MCF 10A (cell line): ENCODE measurements at regions not wholly inside any gene's neighbourhood (a gene's known extent, or its start where the extent isn't known, plus 50 kb on each side); places are given as distances from the start of the nearest gene placed in this dataset.
A peak's percentile ranks its signal among the peaks of the same experiment; 100 is the strongest.

Experiments
- BruUV-seq: library from RNA; stranded (reverse); fragments of 400-500 nt; replicated peaks from 2 replicates; lab custom pipeline; 2021; lab: Mats Ljungman, UMichigan
- CTCF ChIA-PET: fragments of 300-600 bp; sonication (Branson Sonifier 250); formaldehyde crosslinking; extraction: SDS; loops from one replicate; lab custom pipeline; 2021; ENCODE audit warnings: antibody characterized with exemption, inconsistent platforms; lab: Yijun Ruan, JAX
- POLR2A ChIA-PET: fragments of 300-600, 350-650 bp; sonication (Branson Sonifier 250); formaldehyde crosslinking; extraction: SDS; loops from one replicate; lab custom pipeline; 2020; ENCODE audit warnings: antibody characterized with exemption, inconsistent platforms; lab: Yijun Ruan, JAX
- DNase-seq: peaks from one replicate; pipeline ENCODE4 v3.0.0-alpha.2; 2018; ENCODE audit not compliant: unreplicated experiment
- H3K27ac Mint-ChIP-seq: one replicate; pipeline ENCODE4 v1.8.0; 2022; ENCODE audit warnings: mild to moderate bottlenecking, low read depth, mixed read lengths; ENCODE audit not compliant: unreplicated experiment
- H3K27me3 Mint-ChIP-seq: one replicate; pipeline ENCODE4 v1.8.0; 2022; ENCODE audit warnings: mixed read lengths; ENCODE audit not compliant: insufficient read depth, unreplicated experiment
- H3K36me3 Mint-ChIP-seq: one replicate; pipeline ENCODE4 v1.8.0; 2022; ENCODE audit warnings: mild to moderate bottlenecking, moderate library complexity, mixed read lengths; ENCODE audit not compliant: insufficient read depth, unreplicated experiment
- H3K4me1 Mint-ChIP-seq: one replicate; pipeline ENCODE4 v1.8.0; 2022; ENCODE audit warnings: mixed read lengths; ENCODE audit not compliant: insufficient read depth, unreplicated experiment
- H3K4me3 Mint-ChIP-seq: one replicate; pipeline ENCODE4 v1.8.0; 2022; ENCODE audit warnings: mild to moderate bottlenecking, moderate library complexity, mixed read lengths; ENCODE audit not compliant: unreplicated experiment
- H3K9me3 Mint-ChIP-seq: one replicate; pipeline ENCODE4 v1.8.0; 2022; ENCODE audit warnings: mixed read lengths; ENCODE audit not compliant: unreplicated experiment
- intact Hi-C: fragments of 100-400 bp; cut with micrococcal nuclease; formaldehyde crosslinking; loops from 2 replicates; pipeline ENCODE4 v1.14.1; 2022
- TF ChIP-seq, protein P1 (sequence below): fragments of 200-600 bp; IDR thresholded peaks from one replicate; pipeline ENCODE4 v1.8.0; 2022; ENCODE audit warnings: antibody characterized with exemption, mild to moderate bottlenecking; ENCODE audit not compliant: unreplicated experiment

DNA sequence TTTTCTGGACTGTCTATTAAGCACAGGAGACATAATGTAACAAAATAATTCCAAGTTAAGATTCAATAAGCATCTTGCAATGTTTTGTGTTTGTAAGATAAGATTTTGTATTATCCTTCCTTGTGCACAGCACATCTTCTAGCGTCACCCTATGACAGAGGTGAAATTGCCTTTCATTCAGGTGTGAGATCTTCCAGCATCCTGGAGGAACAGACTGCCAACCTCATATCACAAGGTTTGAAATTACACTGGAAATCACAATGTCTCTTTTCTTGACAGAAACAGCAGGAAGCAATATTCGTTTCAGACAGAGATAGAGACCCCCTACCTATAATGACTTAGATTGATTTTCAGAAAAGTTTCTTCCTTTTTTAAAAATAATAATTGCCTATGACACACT, 668.6 kb downstream of the GABRG1 start:
- H3K9me3 Mint-ChIP-seq: no peaks in the 10 kb centered on the region
- TF ChIP-seq, protein P1, sequence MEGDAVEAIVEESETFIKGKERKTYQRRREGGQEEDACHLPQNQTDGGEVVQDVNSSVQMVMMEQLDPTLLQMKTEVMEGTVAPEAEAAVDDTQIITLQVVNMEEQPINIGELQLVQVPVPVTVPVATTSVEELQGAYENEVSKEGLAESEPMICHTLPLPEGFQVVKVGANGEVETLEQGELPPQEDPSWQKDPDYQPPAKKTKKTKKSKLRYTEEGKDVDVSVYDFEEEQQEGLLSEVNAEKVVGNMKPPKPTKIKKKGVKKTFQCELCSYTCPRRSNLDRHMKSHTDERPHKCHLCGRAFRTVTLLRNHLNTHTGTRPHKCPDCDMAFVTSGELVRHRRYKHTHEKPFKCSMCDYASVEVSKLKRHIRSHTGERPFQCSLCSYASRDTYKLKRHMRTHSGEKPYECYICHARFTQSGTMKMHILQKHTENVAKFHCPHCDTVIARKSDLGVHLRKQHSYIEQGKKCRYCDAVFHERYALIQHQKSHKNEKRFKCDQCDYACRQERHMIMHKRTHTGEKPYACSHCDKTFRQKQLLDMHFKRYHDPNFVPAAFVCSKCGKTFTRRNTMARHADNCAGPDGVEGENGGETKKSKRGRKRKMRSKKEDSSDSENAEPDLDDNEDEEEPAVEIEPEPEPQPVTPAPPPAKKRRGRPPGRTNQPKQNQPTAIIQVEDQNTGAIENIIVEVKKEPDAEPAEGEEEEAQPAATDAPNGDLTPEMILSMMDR: no peak
- BruUV-seq: no TSS peak
- intact Hi-C loops: no loop called here
- no peak overlapping the region for H3K4me3 Mint-ChIP-seq
- no peak overlapping the region for H3K27ac Mint-ChIP-seq
- no peaks in the 10 kb centered on the region for H3K4me1 Mint-ChIP-seq
- ChIA-PET CTCF (no interaction called here), POLR2A (no interaction called here)
- H3K36me3 Mint-ChIP-seq: no peaks in the 10 kb centered on the region
- no peaks in the 10 kb centered on the region for H3K27me3 Mint-ChIP-seq
- no peak for DNase-seq

DNA sequence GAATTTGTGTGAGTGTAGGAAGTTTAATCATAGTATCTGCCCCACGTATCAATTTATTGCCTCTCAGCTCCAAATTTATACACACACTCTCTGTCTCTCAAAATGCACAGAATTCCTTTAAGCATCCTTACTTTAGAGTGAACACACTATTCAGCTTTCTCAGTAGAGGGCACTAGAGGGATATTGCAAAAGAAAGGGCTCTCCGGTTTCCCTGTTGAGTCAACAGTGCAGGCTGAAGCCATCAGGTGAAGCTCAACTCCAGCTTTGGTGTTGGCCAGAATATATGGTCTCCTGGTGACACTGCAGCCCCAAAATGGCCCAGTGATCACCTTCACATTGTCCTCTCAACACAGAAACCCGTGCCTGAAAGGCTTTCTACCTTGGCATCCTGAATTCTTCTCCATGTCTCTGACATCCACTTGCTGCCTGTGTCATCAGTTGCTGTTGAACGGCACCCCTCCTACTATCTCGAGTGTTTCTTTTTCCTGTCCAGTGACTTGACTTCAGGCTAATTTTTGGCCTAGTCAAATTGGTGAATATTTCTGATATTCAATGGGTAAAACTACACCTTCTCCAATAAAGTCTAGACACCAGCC, 670.5 kb downstream of the GABRG1 start:
- ChIA-PET POLR2A (interaction anchor here (0.6 kb wide), 1 partner anchor 856 kb away, joined by 3 read pairs; no protein-coding TSS in a partner anchor), CTCF (interaction anchor here (0.6 to 2.6 kb wide), 48 partner anchors 9 to 1994 kb away, joined by 3 to 18 read pairs (median 4); no protein-coding TSS in a partner anchor)

DNA sequence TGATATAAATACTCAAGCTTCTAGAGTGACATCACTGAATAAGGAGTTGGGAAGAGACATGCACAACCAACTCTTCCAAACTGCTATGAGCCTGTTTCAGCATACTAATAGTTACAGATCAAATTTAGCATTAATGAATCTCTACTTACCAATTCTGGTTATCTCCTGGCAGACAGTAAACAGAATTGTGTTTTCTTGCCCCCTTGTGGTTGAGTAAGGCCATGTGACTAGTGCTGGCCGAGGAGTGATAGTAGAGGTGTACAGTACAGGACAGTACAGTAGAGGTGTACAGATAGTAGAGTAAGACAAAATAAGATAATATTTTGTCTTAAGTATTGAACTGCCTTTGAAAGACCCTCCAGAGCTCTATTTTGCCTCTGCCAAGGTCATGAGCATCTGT, 681.4 kb downstream of the GABRG1 start:
- peak; percentile 63 for DNase-seq
- POLR2A ChIA-PET: interaction anchor here (0.7 to 0.8 kb wide), 2 partner anchors 126 to 514 kb away, joined by 3 to 4 read pairs; no protein-coding TSS in a partner anchor
- TF ChIP-seq, protein P1: peak; percentile 44
- no peak overlapping the region for H3K4me3 Mint-ChIP-seq
- intact Hi-C loops: loop anchor here (1.0 to 2.0 kb wide), 3 partner anchors 456 to 682 kb away; no protein-coding TSS in a partner anchor
- H3K4me1 Mint-ChIP-seq: peaks cover 7% of the 10 kb centered on the region
- no peaks in the 10 kb centered on the region for H3K27me3 Mint-ChIP-seq
- no peak overlapping the region for H3K27ac Mint-ChIP-seq
- H3K36me3 Mint-ChIP-seq: no peaks in the 10 kb centered on the region
- H3K9me3 Mint-ChIP-seq: no peaks in the 10 kb centered on the region
- no TSS peak for BruUV-seq
- CTCF ChIA-PET: interaction anchor here (0.5 to 6.4 kb wide), 31 partner anchors 11 to 957 kb away, joined by 3 to 78 read pairs (median 3); no protein-coding TSS in a partner anchor

More for the DNA sequence above, 670.5 kb downstream of the GABRG1 start:
- H3K36me3 Mint-ChIP-seq: no peaks in the 10 kb centered on the region
- no TSS peak for BruUV-seq
- H3K27me3 Mint-ChIP-seq: no peaks in the 10 kb centered on the region
- no peaks in the 10 kb centered on the region for H3K9me3 Mint-ChIP-seq
- H3K4me1 Mint-ChIP-seq: no peaks in the 10 kb centered on the region
- H3K27ac Mint-ChIP-seq: no peak overlapping the region
- DNase-seq: peak; percentile 72
- TF ChIP-seq, protein P1: peak; percentile 59
- H3K4me3 Mint-ChIP-seq: no peak overlapping the region
- intact Hi-C loops: loop anchor here (1.0 to 5.0 kb wide), 3 partner anchors 289 to 821 kb away; no protein-coding TSS in a partner anchor

DNA sequence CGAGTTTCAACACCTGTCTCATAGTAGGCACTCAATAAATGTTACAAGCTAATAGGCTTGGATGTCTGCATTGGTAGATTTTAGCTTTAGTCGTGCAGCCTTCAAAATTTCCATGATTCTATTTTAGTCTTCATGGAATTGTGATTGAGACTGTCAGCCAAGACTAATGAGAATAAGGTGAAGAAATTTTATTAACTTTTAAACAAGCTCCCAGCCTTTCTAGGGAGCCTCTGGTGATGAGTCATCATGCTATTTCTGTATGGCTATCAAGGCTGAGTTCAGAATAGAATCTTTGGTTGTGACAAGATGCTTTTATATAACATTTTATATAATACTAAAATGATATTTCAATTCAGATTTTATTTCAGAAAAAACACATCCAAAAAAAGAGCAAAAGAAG, 685.8 kb downstream of the GABRG1 start:
- Mint-ChIP-seq H3K36me3 (peaks cover 6% of the 10 kb centered on the region), H3K4me1 (peaks cover 10% of the 10 kb centered on the region)

More for the DNA sequence above, 685.8 kb downstream of the GABRG1 start:
- intact Hi-C loops: no loop called here
- H3K9me3 Mint-ChIP-seq: no peaks in the 10 kb centered on the region
- CTCF ChIA-PET: interaction anchor here (0.6 to 2.1 kb wide), 7 partner anchors 159 to 680 kb away, joined by 3 to 12 read pairs (median 3); no protein-coding TSS in a partner anchor
- POLR2A ChIA-PET: interaction anchor here (0.6 to 1.1 kb wide), 5 partner anchors 36 to 760 kb away, joined by 3 to 4 read pairs (median 3); partner anchors contain the start of gene GUF1
- H3K27ac Mint-ChIP-seq: no peak overlapping the region
- DNase-seq: peak; percentile 54
- H3K4me3 Mint-ChIP-seq: no peak overlapping the region
- H3K27me3 Mint-ChIP-seq: no peaks in the 10 kb centered on the region
- TF ChIP-seq, protein P1: no peak
- no TSS peak for BruUV-seq
